OCI-LY7 (cell line): ENCODE measurements at regions not wholly inside any gene's neighbourhood (a gene's known extent, or its start where the extent isn't known, plus 50 kb on each side); places are given as distances from the start of the nearest gene placed in this dataset.
"Not testable (repeated sequence)": the region's sequence is repeated elsewhere in the genome, so short reads cannot be mapped to it uniquely, and the experiment has no call there.

Source experiments
- BruUV-seq: library from RNA; stranded (reverse); fragments of 400-500 nt; replicated peaks from 2 replicates; lab custom pipeline; 2021; lab: Mats Ljungman, UMichigan
- CTCF ChIA-PET: fragments of 300-600 bp; sonication (Branson Sonifier 250); formaldehyde crosslinking; loops from one replicate; lab custom pipeline; 2022; ENCODE audit warnings: antibody characterized with exemption; ENCODE audit not compliant: unreplicated experiment; lab: Charles Lee
- POLR2A ChIA-PET: fragments of 300-600 bp; sonication (Branson Sonifier 250); formaldehyde crosslinking; loops from one replicate; lab custom pipeline; 2022; ENCODE audit warnings: antibody characterized with exemption; lab: Charles Lee
- DNase-seq: peaks from one replicate; pipeline ENCODE4 v3.0.0-alpha.2; 2015; ENCODE audit warnings: low spot score
- H2AFZ ChIP-seq: fragments of 200-600 bp; sonication (generic), shearing (Covaris generic); 2 replicates; pipeline ENCODE4 v1.6.1; 2014; ENCODE audit warnings: mild to moderate bottlenecking, antibody characterized with exemption, low read length, moderate library complexity
- H3K27ac ChIP-seq: fragments of 200-600 bp; sonication (generic); 2 replicates; pipeline ENCODE4 v1.5.1; 2014; ENCODE audit warnings: mixed run types, low read depth, mild to moderate bottlenecking, moderate library complexity, low read length, inconsistent platforms; ENCODE audit not compliant: poor library complexity, severe bottlenecking
- H3K36me3 ChIP-seq: fragments of 200-600 bp; sonication (generic); 2 replicates; pipeline ENCODE4 v1.6.1; 2014; ENCODE audit warnings: mild to moderate bottlenecking, antibody characterized with exemption, low read length, moderate library complexity, mixed read lengths; ENCODE audit not compliant: insufficient read depth
- H3K4me1 ChIP-seq: fragments of 200-600 bp; sonication (generic); 2 replicates; pipeline ENCODE4 v1.5.1; 2014; ENCODE audit warnings: mild to moderate bottlenecking, low read length; ENCODE audit not compliant: insufficient read depth, poor library complexity, severe bottlenecking
- H3K4me2 ChIP-seq: fragments of 200-600 bp; sonication (generic); 2 replicates; pipeline ENCODE4 v1.6.1; 2014; ENCODE audit warnings: mild to moderate bottlenecking, low read length
- H3K4me3 ChIP-seq: fragments of 200-600 bp; sonication (generic); 2 replicates; pipeline ENCODE4 v1.5.1; 2014; ENCODE audit warnings: mild to moderate bottlenecking, low read depth, low read length; ENCODE audit not compliant: poor library complexity, severe bottlenecking
- H3K79me2 ChIP-seq: fragments of 200-600 bp; sonication (generic); 2 replicates; pipeline ENCODE4 v1.6.1; 2016; ENCODE audit warnings: low read depth, mild to moderate bottlenecking, low read length, moderate library complexity, mixed read lengths; ENCODE audit not compliant: insufficient read depth
- H3K9me2 ChIP-seq: fragments of 200-600 bp; sonication (generic); 2 replicates; pipeline ENCODE4 v1.6.1; 2016; ENCODE audit warnings: mild to moderate bottlenecking, low read length, mixed read lengths; ENCODE audit not compliant: insufficient read depth
- H3K9me3 ChIP-seq: fragments of 200-600 bp; sonication (generic); 2 replicates; pipeline ENCODE4 v1.6.1; 2014; ENCODE audit warnings: mild to moderate bottlenecking, mixed run types, low read length, mixed read lengths
- H4K20me1 ChIP-seq: fragments of 200-600 bp; sonication (generic); 2 replicates; pipeline ENCODE4 v1.6.1; 2014; ENCODE audit warnings: mild to moderate bottlenecking, antibody characterized with exemption, low read length, moderate library complexity, mixed read lengths; ENCODE audit not compliant: insufficient read depth
- EZH2phosphoT487 ChIP-seq: fragments of 200-600 bp; sonication (generic); IDR thresholded peaks from 2 replicates; pipeline ENCODE4 v1.6.1; 2018; ENCODE audit warnings: low read depth, borderline replicate concordance, mild to moderate bottlenecking, mixed run types, antibody characterized with exemption, low read length, moderate library complexity, mixed read lengths
- intact Hi-C: fragments of 100-400 bp; cut with micrococcal nuclease; formaldehyde crosslinking; loops from one replicate; pipeline ENCODE4 v1.10.0; 2022; ENCODE audit not compliant: unreplicated experiment
- TF ChIP-seq, protein P1 (sequence below): fragments of 200-600 bp; sonication (generic); conservative IDR thresholded peaks from 2 replicates; pipeline ENCODE4 v1.5.1; 2014; ENCODE audit warnings: mild to moderate bottlenecking, antibody characterized with exemption, low read length, moderate library complexity, mixed read lengths

DNA sequence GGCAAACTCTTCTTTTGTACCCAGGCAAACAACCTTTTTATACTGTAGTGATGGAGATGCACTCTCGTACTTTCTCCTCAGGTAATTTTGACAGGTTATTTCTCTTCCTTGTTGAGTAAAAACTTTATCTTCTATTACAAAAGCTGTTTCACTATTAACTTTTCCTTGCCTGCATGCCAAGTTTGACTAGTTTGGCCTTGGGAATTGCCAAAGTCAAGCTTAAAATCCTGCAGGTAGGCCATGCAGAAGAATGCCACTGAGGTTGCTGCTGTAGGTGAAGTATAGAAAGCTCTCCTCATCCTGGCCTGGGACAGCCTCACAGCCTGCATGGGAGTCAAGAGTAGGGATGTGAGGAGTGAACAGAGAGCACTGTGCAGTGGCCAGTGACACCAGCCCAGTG, 1293.5 kb upstream of the CHAC2 start:
- H3K9me3 ChIP-seq, result no peaks in the 10 kb centered on the region
- no peak overlapping the region for H3K4me2 ChIP-seq
- intact Hi-C loops, result no loop called here
- H3K4me3 ChIP-seq, result no peak overlapping the region
- H3K9me2 ChIP-seq, result no peaks in the 10 kb centered on the region
- H3K79me2 ChIP-seq, result no peaks in the 10 kb centered on the region
- BruUV-seq, result no TSS peak
- H2AFZ ChIP-seq, result no peak overlapping the region
- POLR2A ChIA-PET, result no interaction called here
- TF ChIP-seq EZH2phosphoT487, result no peak
- TF ChIP-seq, protein P1, sequence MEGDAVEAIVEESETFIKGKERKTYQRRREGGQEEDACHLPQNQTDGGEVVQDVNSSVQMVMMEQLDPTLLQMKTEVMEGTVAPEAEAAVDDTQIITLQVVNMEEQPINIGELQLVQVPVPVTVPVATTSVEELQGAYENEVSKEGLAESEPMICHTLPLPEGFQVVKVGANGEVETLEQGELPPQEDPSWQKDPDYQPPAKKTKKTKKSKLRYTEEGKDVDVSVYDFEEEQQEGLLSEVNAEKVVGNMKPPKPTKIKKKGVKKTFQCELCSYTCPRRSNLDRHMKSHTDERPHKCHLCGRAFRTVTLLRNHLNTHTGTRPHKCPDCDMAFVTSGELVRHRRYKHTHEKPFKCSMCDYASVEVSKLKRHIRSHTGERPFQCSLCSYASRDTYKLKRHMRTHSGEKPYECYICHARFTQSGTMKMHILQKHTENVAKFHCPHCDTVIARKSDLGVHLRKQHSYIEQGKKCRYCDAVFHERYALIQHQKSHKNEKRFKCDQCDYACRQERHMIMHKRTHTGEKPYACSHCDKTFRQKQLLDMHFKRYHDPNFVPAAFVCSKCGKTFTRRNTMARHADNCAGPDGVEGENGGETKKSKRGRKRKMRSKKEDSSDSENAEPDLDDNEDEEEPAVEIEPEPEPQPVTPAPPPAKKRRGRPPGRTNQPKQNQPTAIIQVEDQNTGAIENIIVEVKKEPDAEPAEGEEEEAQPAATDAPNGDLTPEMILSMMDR, result no peak
- CTCF ChIA-PET, result no interaction called here
- no peak overlapping the region for H3K27ac ChIP-seq
- H3K4me1 ChIP-seq, result no peaks in the 10 kb centered on the region
- no peaks in the 10 kb centered on the region for H4K20me1 ChIP-seq
- DNase-seq, result no peak
- H3K36me3 ChIP-seq, result no peaks in the 10 kb centered on the region

DNA sequence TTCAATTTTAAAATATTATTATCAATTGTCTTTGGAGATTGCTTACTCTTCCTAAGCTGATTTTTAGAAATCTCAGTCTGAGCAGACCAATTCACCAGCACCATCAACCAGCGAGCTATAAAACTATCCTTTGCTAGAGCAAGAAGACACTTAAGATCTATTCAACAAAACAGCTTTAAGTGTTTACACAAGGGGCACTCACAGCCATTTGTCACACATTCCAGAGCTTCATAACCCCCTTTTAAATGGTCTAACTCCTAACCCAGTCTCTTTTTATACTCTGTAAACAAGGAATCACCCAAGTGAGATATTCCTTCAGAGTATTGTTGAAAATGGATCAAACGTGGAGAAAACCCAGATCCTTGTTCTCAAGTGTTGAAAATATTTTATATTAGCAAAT, 1294.1 kb upstream of the CHAC2 start:
- H4K20me1 ChIP-seq, result no peaks in the 10 kb centered on the region

DNA sequence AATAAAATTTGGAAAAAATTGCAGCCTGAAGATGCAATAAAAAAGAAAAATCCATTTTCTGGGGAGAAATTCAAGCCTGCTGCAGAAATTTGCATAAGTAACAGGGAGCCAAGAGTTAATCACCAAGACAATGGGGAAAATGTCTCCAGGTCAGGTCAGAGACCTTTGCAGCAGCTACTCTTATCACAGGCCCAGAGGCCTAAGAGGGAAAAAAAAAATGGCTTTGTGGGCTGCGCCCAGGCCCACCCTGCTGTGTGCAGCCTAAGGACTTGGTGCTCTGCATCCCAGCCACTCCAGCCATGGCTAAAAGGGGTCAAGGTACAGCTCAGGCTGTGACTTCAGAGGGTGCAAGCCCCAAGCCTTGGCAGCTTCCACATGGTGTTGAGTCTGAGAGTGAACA, 1297.1 kb upstream of the CHAC2 start:
- DNase-seq, CTCF ChIA-PET, H3K27ac ChIP-seq, POLR2A ChIA-PET, H3K9me3 ChIP-seq, H3K4me1 ChIP-seq, H3K4me3 ChIP-seq, H3K4me2 ChIP-seq, H3K79me2 ChIP-seq, intact Hi-C loops, H2AFZ ChIP-seq, H3K36me3 ChIP-seq, H4K20me1 ChIP-seq, H3K9me2 ChIP-seq, BruUV-seq: not testable (repeated sequence)

More for the DNA sequence above, 1294.1 kb upstream of the CHAC2 start:
- CTCF ChIA-PET, result no interaction called here
- Histone ChIP-seq H2AFZ (no peak overlapping the region), H3K4me3 (no peak overlapping the region), H3K4me1 (no peaks in the 10 kb centered on the region), H3K9me2 (no peaks in the 10 kb centered on the region), H3K79me2 (no peaks in the 10 kb centered on the region), H3K9me3 (no peaks in the 10 kb centered on the region), H3K4me2 (no peak overlapping the region), H3K27ac (no peak overlapping the region), H3K36me3 (no peaks in the 10 kb centered on the region)
- no peak for DNase-seq
- POLR2A ChIA-PET, result no interaction called here
- no peak for TF ChIP-seq EZH2phosphoT487
- TF ChIP-seq, protein P1, result no peak
- BruUV-seq, result no TSS peak
- intact Hi-C loops, result no loop called here
